Putamen (tissue), 1 donor: ENCODE measurements at regions not wholly inside any gene's neighbourhood (a gene's known extent, or its start where the extent isn't known, plus 50 kb on each side); places are given as distances from the start of the nearest gene placed in this dataset.
"Not testable (repeated sequence)": the region's sequence is repeated elsewhere in the genome, so short reads cannot be mapped to it uniquely, and the experiment has no call there.

Experiments used
- DNase-seq: peaks from one replicate; pipeline ENCODE4 v3.0.0-alpha.2; 2016; ENCODE audit warnings: low spot score

- DNase-seq: no peak
These were observed 204.0 kb upstream of the PITRM1 start for GRCh38 chr10:3376631-3377030.

GRCh38 chr10:3375505-3375904 lies 202.9 kb upstream of the PITRM1 start:
- DNase-seq: no peak

- no peak for DNase-seq
These were observed 202.3 kb upstream of the PITRM1 start for GRCh38 chr10:3374914-3375313.

- not testable (repeated sequence) for DNase-seq
These were observed 200.9 kb upstream of the PITRM1 start for GRCh38 chr10:3373374-3374027.

GRCh38 chr10:3372281-3372680 lies 199.7 kb upstream of the PITRM1 start:
- no peak for DNase-seq

GRCh38 chr10:3371624-3372023 lies 199.0 kb upstream of the PITRM1 start:
- DNase-seq: not testable (repeated sequence)

- DNase-seq: no peak
These were observed 194.3 kb upstream of the PITRM1 start for GRCh38 chr10:3366735-3367405.

GRCh38 chr10:3366043-3366442 lies 193.5 kb upstream of the PITRM1 start:
- DNase-seq: no peak

GRCh38 chr10:3365630-3366029 lies 193.0 kb upstream of the PITRM1 start:
- no peak for DNase-seq

- DNase-seq: no peak
These were observed 192.3 kb upstream of the PITRM1 start for GRCh38 chr10:3364768-3365480.

- no peak for DNase-seq
These were observed 190.9 kb upstream of the PITRM1 start for GRCh38 chr10:3363311-3364045.

GRCh38 chr10:3362394-3362793 lies 189.8 kb upstream of the PITRM1 start:
- no peak for DNase-seq

- no peak for DNase-seq
These were observed 189.1 kb upstream of the PITRM1 start for GRCh38 chr10:3361640-3362039.

- DNase-seq: no peak
These were observed 185.2 kb upstream of the PITRM1 start for GRCh38 chr10:3357737-3358136.

GRCh38 chr10:3355536-3355935 lies 183.0 kb upstream of the PITRM1 start:
- DNase-seq: no peak

- no peak for DNase-seq
These were observed 181.8 kb upstream of the PITRM1 start for GRCh38 chr10:3354174-3354900.

GRCh38 chr10:3353235-3353634 lies 180.7 kb upstream of the PITRM1 start:
- DNase-seq: no peak

GRCh38 chr10:3350617-3351258 lies 178.2 kb upstream of the PITRM1 start:
- no peak for DNase-seq

GRCh38 chr10:3350205-3350604 lies 177.6 kb upstream of the PITRM1 start:
- no peak for DNase-seq

GRCh38 chr10:3348564-3348963 lies 176.0 kb upstream of the PITRM1 start:
- no peak for DNase-seq

GRCh38 chr10:3347413-3348182 lies 175.0 kb upstream of the PITRM1 start:
- no peak for DNase-seq
